ENCODE measurements at regions not wholly inside any gene's neighbourhood (a gene's known extent, or its start where the extent isn't known, plus 50 kb on each side); places are given as distances from the start of the nearest gene placed in this dataset.
A peak's percentile ranks its signal among the peaks of the same experiment; 100 is the strongest.
"Not testable (repeated sequence)": the region's sequence is repeated elsewhere in the genome, so short reads cannot be mapped to it uniquely, and the experiment has no call there.

DNA sequence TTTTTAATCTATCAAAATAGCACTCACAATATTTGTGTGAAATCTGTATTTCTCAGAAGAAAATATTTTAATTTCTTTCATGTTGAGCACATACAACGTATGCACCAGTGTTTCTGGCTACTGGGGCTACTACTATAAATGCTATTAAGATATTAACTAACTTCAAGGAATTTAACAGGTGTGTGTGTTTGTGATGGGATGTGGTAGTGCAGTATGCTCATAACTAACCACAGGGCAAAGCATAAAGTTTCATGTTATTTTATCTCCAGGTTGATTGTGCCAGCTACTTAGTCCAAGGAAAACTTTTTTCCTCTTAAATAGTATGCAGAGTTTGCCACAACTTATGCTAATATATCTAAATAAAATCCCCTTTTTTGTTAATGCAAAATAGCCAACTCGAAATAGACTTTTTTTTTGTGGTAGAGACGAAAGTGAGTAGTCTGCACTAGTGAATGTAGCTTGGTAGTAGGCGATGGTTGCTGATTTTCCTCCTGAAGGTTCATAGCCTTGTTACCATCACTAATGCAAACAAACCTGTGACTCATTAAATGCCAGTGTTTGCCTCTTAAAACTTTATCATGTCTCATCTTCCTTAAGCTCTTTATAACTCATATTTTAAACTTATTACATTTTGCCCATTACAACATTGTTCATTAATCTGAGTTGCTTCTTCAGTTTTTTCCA is 565.5 kb upstream of the ANO3 start:
- DNase-seq (ENCODE audit: low read depth): peak; percentile 63

DNA sequence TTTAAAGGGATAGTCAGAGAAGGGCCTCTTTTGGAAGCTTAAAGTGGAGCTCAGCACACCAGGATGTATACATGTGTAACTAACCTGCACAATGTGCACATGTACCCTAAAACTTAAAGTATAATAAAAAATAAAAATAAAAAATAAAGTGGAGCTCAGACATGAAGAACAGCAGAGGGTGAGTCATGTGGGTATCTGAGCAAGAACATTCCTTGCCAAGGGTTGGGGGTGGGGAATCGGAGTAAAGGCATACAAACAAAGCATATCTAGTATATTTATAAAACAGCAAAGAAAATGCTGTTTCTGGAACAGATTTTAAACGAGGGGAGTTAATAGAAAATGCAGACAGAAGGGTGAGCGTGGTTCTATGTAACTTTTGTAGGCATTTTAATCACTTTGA is 562.6 kb upstream of the ANO3 start:
- DNase-seq (ENCODE audit: low read depth): peak; percentile 55

- DNase-seq (ENCODE audit: low read depth): no peak
Observed at GRCh38 chr11:25771605-25772004, 560.3 kb upstream of the ANO3 start.

GRCh38 chr11:25775603-25776002 is 556.3 kb upstream of the ANO3 start:
- peak; percentile 57 for DNase-seq (ENCODE audit: low read depth)

GRCh38 chr11:25776238-25776637 is 555.7 kb upstream of the ANO3 start:
- DNase-seq (ENCODE audit: low read depth): no peak

GRCh38 chr11:25777343-25777742 is 554.6 kb upstream of the ANO3 start:
- peak; percentile 30 for DNase-seq (ENCODE audit: low read depth)

DNA sequence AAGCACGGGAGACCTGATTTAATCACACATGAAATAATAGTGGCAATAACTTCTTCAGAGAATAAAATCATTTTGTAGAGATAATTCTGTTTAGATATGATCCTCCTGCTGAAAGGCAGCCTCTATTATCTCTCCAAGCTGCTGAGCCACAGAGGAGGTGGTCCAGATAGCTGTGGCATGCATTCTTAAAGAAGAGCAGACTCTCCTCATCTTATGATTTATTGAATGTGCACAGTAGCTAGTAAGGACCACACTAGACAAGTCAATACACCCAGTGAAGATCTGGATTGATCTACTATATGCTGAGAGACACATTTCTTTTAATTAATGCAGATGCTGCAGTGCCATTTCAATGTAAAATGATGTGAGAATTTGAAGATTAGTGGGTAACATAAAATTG is 552.9 kb upstream of the ANO3 start:
- no peak for DNase-seq (ENCODE audit: low read depth)

GRCh38 chr11:25787416-25787815 is 544.5 kb upstream of the ANO3 start:
- DNase-seq (ENCODE audit: low read depth): no peak

DNA sequence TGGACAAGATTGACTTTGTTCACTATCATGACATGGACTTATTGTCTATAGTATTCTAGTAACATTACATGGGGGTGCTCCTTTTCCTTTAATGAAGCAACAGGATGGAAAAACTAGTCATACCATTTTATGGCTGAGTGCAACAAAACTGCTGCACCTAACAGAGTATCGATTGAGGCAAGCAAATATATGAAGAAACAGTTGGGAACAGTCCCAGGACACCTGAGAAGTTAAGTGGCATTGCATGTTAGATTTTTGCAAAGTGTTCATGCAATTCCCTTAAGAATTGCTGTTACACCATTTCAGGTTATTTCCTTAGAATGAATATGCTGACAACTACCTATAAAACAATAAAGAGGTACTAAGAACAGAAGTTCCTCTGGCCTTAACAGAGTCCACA is 541.5 kb upstream of the ANO3 start:
- no peak for DNase-seq (ENCODE audit: low read depth)

- no peak for DNase-seq (ENCODE audit: low read depth)
Observed at GRCh38 chr11:25793637-25794036, 538.3 kb upstream of the ANO3 start.

DNA sequence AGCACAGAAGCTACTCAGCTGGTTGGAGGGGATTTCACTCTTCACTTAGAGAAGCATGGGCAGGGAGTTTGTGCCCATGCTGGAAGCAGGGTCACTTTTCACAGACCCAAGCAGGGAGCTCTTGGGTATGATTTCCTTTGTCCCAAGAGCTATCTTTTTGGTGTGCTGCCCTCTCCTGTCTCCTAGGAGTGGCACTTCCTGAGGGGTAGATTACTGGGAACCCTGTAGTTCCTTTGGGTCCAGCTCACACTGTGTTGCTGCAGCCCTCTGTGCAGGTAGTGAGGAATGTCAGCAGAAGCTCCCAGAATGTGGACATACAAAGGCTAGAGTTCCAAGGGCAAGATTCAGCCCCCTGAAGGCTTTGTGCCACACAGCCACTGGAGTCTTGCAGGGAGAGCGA is 537.1 kb upstream of the ANO3 start:
- DNase-seq (ENCODE audit: low read depth): no peak

DNA sequence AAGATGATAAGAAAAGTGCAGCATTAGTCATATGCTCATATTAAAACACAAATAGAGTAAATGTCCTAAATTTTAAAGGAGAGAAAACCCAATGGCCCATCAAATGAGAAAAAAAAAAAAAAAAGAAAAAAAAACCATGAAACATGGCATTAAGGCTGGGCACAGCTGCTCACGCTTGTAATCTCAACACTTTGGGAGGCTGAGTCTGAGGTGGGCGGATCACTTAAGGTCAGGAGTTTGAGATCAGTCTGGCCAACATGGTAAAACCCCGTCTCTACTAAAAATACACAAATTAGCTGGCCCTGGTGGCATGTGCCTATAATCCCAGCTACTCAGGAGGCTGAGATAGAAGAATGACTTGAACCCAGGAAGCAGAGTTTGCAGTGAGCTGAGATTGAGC is 515.5 kb upstream of the ANO3 start:
- no peak for DNase-seq (ENCODE audit: low read depth)

GRCh38 chr11:25824688-25825087 is 507.2 kb upstream of the ANO3 start:
- DNase-seq (ENCODE audit: low read depth): no peak

DNA sequence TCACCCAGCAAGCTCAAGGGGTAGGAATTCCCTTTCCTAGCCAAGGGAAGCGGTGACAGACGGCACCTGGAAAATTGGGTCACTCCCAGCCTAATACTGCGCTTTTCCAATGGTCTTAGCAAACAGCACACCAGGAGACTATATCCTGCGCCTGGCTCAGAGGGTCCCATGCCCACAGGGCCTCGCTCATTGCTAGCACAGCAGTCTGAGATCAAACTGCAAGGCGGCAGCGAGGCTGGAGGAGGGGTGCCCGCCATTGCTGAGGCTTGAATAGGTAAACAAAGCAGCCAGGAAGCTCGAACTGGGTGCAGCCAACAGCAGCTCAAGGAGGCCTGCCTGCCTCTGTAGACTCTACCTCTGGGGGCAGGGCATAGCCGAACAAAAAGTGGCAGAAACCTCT is 500.4 kb upstream of the ANO3 start:
- not testable (repeated sequence) for DNase-seq (ENCODE audit: low read depth)

DNA sequence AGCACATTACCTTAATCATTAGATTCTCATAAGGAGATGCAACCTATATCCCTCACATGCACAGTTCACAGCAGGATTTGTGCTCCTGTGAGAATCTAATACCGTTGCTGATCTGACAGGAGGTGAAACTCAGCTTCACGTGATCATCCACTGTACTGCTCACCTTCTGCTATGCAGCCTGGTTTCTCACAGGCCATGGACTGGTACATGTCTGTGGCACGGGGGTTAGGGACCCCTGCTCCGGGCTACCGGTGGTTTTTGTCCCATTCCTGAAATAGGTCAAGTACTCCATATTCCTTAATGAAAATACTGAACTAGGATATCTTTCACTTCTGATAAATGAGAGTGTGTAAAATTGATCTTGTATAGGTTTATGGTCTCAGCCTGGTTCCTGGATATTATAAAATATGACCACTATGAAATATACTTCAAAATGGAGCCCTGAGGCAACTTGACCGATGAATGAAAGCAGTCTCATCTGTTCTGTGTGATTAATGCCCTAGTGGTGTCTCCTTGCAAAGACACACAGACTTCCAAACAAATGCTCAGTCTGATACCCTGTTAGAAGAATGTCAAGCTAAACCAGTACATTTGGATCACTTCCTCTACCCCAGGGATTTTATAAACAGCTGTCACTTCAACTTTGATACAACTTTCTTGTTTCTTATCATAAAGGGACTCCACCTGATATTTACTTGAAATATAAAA is 492.9 kb upstream of the ANO3 start:
- peak; percentile 31 for DNase-seq (ENCODE audit: low read depth)

- no peak for DNase-seq (ENCODE audit: low read depth)
Observed at GRCh38 chr11:25844811-25845210, 487.1 kb upstream of the ANO3 start.

GRCh38 chr11:25855916-25856315 is 476.0 kb upstream of the ANO3 start:
- DNase-seq (ENCODE audit: low read depth): no peak

GRCh38 chr11:25859776-25860175 is 472.2 kb upstream of the ANO3 start:
- no peak for DNase-seq (ENCODE audit: low read depth)

DNA sequence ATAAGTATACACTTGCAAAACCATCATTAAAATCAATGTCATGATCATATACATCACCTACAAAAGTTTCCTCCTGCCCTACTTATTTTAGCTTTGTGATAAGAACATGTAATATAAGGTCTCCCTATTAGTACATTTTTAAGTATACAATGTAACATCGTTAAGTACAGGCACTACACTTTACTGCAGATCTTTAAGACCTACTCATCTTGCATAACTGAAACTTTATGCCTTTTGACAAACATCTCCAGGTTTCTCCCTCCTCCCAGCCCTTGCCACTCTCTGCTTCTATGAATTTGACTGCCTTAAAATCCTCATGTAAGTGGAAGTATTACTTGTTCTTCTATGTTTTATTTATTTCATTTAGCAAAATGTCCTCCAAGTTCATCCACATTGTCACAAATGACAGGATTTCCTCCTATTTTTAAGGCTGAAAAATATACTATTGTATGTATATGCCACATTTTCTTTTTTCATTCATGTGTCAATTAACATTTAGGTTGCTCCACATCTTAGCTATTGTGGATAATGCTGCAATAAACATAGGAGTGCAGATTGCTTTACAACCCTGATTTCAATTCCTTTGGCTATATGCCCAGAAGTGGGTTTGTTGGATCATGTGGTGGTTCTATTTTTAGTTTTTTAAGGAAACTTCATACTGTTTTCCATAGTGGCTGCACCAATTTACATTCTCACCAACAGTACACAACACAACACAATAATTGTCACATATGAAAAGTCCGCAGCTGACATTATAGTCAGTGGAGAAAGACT is 471.1 kb upstream of the ANO3 start:
- DNase-seq (ENCODE audit: low read depth): no peak

DNA sequence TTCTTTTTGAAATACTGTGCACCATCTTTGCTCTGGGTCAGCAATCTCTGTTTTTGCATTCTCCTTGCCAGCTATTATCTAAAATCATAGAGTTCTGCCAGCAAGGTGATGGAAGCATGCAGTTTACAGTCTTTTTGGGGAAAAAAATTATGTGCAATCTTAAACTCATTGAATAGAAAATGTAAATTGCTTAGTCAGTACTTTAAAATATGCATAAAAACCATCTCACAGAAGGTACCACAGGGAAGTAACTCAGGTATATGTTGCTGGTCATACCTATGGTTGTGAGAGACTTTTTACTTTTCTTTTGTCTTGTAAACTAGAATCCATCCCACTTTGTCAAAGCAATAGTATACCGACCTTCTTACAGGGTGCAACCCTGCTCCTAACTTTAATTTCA is 469.8 kb upstream of the ANO3 start:
- no peak for DNase-seq (ENCODE audit: low read depth)

GRCh38 chr11:25863986-25864385 is 467.9 kb upstream of the ANO3 start:
- no peak for DNase-seq (ENCODE audit: low read depth)

DNA sequence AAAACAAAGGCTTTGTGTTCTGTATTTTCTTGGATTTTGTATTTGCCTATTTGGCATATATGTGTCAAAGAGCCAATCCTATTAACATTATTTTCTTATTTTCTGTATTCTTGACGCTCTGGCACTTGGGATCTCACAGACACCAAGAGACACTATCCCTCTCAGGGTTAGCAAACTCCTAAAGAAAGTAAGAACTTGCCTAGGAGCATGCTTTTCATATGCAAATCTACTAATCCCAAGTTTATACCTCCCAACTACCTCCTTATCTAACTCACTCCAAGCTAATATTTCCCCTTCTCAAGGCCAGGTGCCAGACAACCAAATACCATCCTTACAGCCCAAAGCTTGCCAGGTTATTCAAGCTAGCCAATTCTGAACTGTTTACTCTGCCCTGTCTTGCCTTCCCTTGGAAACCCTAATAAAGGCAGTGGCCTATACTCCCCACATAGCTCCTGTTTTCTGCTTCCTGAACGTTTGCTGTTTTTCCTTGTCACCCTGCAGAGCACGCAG is 455.4 kb upstream of the ANO3 start:
- DNase-seq (ENCODE audit: low read depth): no peak

DNA sequence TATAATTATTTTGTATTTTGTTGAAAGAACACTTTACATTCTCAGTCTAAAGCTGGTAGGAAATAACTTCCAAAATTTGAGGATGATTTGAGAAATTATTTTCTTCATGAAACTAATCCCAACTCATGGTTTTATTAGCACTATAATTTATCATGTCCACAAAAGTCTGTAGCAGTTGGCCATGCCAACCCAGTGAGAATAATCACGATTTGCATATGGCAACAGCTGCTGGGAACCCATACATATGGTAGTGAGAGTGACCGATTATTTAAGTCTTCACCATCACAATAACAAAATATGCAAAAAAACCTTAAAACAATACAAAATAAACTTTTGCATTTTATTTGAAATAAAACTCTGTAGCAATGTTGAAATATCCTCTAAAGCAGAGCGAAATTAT is 445.9 kb upstream of the ANO3 start:
- no peak for DNase-seq (ENCODE audit: low read depth)

All from ELR (cell line).